HPDE6-E6E7 (cell line): ENCODE measurements at regions not wholly inside any gene's neighbourhood (a gene's known extent, or its start where the extent isn't known, plus 50 kb on each side); places are given as distances from the start of the nearest gene placed in this dataset.

Experiments
- DNase-seq: peaks from one replicate; pipeline ENCODE4 v3.0.0; 2011; ENCODE audit warnings: missing footprints; ENCODE audit errors: extremely low spot score

DNA sequence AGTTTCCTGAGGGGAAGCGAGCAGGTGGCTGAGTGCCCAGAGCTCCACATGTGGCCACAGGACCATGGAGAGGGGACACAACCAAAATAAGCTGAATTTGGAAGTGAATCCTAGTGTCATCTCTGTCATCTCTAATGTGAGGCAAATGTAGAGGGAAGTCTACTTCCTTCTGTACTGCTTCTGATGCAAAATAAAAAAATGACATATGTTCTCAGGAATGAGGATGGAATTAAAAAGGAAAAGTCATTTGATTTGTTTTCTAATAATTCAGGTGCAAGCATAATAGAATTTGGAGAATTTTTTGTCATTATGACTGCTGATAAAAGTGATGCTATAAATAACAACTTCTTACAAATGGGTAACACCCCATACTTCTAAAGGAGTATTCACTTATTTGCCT lies 59.5 kb upstream of the POU1F1 start:
- DNase-seq: no peak

DNA sequence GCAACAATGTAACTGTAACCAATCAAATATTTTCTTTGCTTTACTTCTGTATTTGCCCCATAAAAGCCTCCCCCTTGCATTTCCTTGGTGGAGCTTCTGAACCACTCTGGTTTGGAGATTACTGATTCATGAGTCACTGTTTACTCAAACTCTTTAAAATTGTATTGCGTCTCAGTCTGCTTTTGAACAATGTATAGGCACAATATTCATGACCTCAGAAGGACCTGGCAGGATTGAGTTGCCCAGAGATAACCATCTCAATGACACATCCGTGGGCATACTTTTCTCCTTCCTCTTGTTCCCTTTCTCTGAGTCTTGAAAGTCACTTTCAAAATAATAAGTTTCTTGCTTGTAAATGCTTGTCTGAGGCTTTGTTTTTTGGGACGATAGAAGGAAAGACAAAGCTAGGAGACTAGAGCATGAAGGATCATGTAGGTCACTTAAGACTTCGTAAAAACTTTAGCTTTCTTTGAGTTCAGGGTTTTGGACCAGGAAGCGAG lies 57.1 kb upstream of the POU1F1 start:
- peak; percentile 48 for DNase-seq

DNA sequence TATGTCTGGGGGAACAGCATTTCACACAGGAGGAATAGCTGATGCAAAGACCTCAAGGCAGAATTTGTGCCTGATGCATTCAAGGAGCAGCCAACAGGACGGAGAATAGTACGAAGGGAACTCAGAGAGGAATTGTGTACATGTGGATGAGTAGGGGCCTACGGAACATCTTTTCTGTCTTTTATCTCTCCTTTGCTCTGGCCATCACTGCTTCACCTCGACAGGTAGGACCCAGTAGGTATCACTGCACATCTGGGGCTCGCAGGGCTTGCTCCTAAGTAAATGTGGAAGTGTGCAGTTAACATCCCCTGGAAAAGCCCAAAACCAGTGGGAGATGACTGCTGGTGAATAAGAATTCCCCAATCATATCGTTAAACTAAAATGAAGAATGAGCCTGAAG lies 56.4 kb upstream of the POU1F1 start:
- DNase-seq: no peak

DNA sequence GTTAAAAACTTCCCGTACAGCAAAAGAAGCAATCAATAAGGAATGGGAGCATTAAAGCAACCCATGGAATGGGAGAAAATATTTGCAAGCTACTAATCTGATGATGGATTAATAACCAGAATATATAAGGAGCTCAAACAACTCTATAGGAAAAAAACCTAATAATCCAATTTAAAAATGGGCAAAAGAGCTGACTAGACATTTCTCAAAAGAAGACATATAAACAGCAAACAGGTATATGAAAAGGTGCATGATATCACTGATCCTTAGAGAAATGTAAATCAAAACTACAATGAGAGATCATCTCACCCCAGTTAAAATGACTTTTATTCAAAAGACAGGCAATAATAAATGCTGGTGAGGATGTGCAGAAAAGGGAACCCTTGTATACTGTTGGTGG lies 52.7 kb upstream of the POU1F1 start:
- no peak for DNase-seq
